ENCODE measurements at regions not wholly inside any gene's neighbourhood (a gene's known extent, or its start where the extent isn't known, plus 50 kb on each side); places are given as distances from the start of the nearest gene placed in this dataset.

DNA sequence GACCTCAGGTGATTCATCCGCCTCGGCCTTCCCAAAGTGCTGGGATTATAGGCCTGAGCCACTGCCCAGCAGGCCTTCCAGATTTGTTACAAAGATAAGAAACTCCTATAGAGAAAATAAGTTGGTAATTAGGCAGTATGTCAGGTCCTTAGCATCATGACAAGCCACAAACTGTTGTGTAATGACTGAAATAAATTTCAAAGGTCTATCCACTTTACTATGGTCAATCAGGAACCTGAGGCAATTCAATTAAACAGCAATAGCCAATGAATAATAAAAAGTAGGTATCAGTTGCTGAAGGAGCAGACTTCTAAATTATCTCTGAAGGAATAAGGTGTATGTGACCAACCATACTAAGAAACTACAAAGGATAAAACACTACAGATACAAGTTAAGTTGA, 62.4 kb upstream of the ATIC start:
- DNase-seq (ENCODE audit: low read depth, low spot score) (no peak), ATAC-seq (no peak), FAIRE-seq (no peak)
- in situ Hi-C loops (cut with MboI): no loop called here
- RAD21 ChIA-PET (ENCODE audit: unreplicated experiment): no interaction called here
- CTCF ChIA-PET: no interaction called here
- Histone ChIP-seq H3K27me3 (replicated peaks in 1 of 2; ENCODE audit: control insufficient read depth in 2 of 2, insufficient read depth in 2 of 2, low read length in 1 of 2) (no peaks in the 10 kb centered on the region), H3K4me3 (no peak overlapping the region), H4K20me1 (ENCODE audit: control insufficient read depth, insufficient read depth) (no peaks in the 10 kb centered on the region), H3K79me2 (ENCODE audit: control insufficient read depth, insufficient read depth, low read length) (no peaks in the 10 kb centered on the region), H3K9me3 (replicated peaks; ENCODE audit: control insufficient read depth, insufficient read depth, low read length) (no peaks in the 10 kb centered on the region; the same call in 2 of the 3 replicates), H3K4me1 (ENCODE audit: control insufficient read depth, insufficient read depth, low read length) (no peaks in the 10 kb centered on the region), H3K27ac (ENCODE audit: control insufficient read depth, insufficient read depth) (no peak overlapping the region), H2AFZ (ENCODE audit: control insufficient read depth, low read depth, low read length) (no peak overlapping the region), H3K4me2 (ENCODE audit: control insufficient read depth, insufficient read depth) (no peak overlapping the region), H3K9ac (ENCODE audit: control insufficient read depth, insufficient read depth, low read length) (no peak overlapping the region), H3K36me3 (ENCODE audit: control insufficient read depth in 2 of 2, insufficient read depth in 2 of 2, low read length in 1 of 2) (no peaks in the 10 kb centered on the region)
- BruUV-seq (replicated peaks): no TSS peak
- 28% methylated on average over 2 of the region's 2 CpGs for WGBS (ENCODE audit: insufficient coverage, insufficient replicate concordance, low lambda C conversion rate, missing lambda C conversion rate)
- POLR2A ChIA-PET: no interaction called here
- intact Hi-C loops (cut with micrococcal nuclease; ENCODE audit: unreplicated experiment): no loop called here
- SMC1A ChIA-PET (ENCODE audit: uncharacterized antibody, unreplicated experiment): no interaction called here
- TF ChIP-seq CBX5 (IDR thresholded peaks at IDR 0.05; ENCODE audit: low read depth): no peak
- TF ChIP-seq, protein P1, sequence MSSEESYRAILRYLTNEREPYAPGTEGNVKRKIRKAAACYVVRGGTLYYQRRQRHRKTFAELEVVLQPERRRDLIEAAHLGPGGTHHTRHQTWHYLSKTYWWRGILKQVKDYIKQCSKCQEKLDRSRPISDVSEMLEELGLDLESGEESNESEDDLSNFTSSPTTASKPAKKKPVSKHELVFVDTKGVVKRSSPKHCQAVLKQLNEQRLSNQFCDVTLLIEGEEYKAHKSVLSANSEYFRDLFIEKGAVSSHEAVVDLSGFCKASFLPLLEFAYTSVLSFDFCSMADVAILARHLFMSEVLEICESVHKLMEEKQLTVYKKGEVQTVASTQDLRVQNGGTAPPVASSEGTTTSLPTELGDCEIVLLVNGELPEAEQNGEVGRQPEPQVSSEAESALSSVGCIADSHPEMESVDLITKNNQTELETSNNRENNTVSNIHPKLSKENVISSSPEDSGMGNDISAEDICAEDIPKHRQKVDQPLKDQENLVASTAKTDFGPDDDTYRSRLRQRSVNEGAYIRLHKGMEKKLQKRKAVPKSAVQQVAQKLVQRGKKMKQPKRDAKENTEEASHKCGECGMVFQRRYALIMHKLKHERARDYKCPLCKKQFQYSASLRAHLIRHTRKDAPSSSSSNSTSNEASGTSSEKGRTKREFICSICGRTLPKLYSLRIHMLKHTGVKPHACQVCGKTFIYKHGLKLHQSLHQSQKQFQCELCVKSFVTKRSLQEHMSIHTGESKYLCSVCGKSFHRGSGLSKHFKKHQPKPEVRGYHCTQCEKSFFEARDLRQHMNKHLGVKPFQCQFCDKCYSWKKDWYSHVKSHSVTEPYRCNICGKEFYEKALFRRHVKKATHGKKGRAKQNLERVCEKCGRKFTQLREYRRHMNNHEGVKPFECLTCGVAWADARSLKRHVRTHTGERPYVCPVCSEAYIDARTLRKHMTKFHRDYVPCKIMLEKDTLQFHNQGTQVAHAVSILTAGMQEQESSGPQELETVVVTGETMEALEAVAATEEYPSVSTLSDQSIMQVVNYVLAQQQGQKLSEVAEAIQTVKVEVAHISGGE (CRISPR knock-in tag; IDR thresholded peaks at IDR 0.05): no peak
- no peak for TF ChIP-seq DPF2 (IDR thresholded peaks at IDR 0.05)
- TF ChIP-seq ZNF24 (IDR thresholded peaks at IDR 0.05): no peak
- TF ChIP-seq MXI1 (IDR thresholded peaks at IDR 0.05; ENCODE audit: low read depth, low read length): no peak
- no peak for TF ChIP-seq POLR2AphosphoS2 (IDR thresholded peaks at IDR 0.05; ENCODE audit: low read depth, low read length)
- TF ChIP-seq NFYB (IDR thresholded peaks at IDR 0.05; ENCODE audit: insufficient read depth, low read depth, low read length): no peak
- TF ChIP-seq RFX5 (IDR thresholded peaks at IDR 0.05; ENCODE audit: low read depth, low read length): no peak
- TF ChIP-seq, protein P2, sequence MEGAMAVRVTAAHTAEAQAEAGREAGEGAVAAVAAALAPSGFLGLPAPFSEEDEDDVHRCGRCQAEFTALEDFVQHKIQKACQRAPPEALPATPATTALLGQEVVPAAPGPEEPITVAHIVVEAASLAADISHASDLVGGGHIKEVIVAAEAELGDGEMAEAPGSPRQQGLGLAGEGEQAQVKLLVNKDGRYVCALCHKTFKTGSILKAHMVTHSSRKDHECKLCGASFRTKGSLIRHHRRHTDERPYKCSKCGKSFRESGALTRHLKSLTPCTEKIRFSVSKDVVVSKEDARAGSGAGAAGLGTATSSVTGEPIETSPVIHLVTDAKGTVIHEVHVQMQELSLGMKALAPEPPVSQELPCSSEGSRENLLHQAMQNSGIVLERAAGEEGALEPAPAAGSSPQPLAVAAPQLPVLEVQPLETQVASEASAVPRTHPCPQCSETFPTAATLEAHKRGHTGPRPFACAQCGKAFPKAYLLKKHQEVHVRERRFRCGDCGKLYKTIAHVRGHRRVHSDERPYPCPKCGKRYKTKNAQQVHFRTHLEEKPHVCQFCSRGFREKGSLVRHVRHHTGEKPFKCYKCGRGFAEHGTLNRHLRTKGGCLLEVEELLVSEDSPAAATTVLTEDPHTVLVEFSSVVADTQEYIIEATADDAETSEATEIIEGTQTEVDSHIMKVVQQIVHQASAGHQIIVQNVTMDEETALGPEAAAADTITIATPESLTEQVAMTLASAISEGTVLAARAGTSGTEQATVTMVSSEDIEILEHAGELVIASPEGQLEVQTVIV (IDR thresholded peaks at IDR 0.05; ENCODE audit: borderline replicate concordance, partially characterized antibody): no peak
- no peak for TF ChIP-seq EP300 (IDR thresholded peaks at IDR 0.05; ENCODE audit: borderline replicate concordance in 1 of 2, control insufficient read depth in 1 of 2, low read depth in 2 of 2, low read length in 2 of 2)
- no peak for TF ChIP-seq POLR2AphosphoS5 (IDR thresholded peaks at IDR 0.05; ENCODE audit: low read length)
- no peak for TF ChIP-seq RELA (IDR thresholded peaks at IDR 0.05; ENCODE audit: borderline replicate concordance, partially characterized antibody)
- TF ChIP-seq, protein P3, sequence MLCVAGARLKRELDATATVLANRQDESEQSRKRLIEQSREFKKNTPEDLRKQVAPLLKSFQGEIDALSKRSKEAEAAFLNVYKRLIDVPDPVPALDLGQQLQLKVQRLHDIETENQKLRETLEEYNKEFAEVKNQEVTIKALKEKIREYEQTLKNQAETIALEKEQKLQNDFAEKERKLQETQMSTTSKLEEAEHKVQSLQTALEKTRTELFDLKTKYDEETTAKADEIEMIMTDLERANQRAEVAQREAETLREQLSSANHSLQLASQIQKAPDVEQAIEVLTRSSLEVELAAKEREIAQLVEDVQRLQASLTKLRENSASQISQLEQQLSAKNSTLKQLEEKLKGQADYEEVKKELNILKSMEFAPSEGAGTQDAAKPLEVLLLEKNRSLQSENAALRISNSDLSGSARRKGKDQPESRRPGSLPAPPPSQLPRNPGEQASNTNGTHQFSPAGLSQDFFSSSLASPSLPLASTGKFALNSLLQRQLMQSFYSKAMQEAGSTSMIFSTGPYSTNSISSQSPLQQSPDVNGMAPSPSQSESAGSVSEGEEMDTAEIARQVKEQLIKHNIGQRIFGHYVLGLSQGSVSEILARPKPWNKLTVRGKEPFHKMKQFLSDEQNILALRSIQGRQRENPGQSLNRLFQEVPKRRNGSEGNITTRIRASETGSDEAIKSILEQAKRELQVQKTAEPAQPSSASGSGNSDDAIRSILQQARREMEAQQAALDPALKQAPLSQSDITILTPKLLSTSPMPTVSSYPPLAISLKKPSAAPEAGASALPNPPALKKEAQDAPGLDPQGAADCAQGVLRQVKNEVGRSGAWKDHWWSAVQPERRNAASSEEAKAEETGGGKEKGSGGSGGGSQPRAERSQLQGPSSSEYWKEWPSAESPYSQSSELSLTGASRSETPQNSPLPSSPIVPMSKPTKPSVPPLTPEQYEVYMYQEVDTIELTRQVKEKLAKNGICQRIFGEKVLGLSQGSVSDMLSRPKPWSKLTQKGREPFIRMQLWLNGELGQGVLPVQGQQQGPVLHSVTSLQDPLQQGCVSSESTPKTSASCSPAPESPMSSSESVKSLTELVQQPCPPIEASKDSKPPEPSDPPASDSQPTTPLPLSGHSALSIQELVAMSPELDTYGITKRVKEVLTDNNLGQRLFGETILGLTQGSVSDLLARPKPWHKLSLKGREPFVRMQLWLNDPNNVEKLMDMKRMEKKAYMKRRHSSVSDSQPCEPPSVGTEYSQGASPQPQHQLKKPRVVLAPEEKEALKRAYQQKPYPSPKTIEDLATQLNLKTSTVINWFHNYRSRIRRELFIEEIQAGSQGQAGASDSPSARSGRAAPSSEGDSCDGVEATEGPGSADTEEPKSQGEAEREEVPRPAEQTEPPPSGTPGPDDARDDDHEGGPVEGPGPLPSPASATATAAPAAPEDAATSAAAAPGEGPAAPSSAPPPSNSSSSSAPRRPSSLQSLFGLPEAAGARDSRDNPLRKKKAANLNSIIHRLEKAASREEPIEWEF (IDR thresholded peaks at IDR 0.05; ENCODE audit: insufficient replicate concordance, low read depth, low read length): no peak
- TF ChIP-seq ZNF274 (IDR thresholded peaks at IDR 0.05; ENCODE audit: insufficient read depth, insufficient read length): no peak
- TF ChIP-seq ESRRA (IDR thresholded peaks at IDR 0.05; ENCODE audit: low read length): no peak
